CD4-positive, alpha-beta T cell treated with Interferon alpha-2 for 1 hour (primary cell): ENCODE measurements at regions not wholly inside any gene's neighbourhood (a gene's known extent, or its start where the extent isn't known, plus 50 kb on each side); places are given as distances from the start of the nearest gene placed in this dataset.
"Not testable (repeated sequence)": the region's sequence is repeated elsewhere in the genome, so short reads cannot be mapped to it uniquely, and the experiment has no call there.

ENCODE experiments used
- DNase-seq, 2 donors: peaks; one replicate each; pipeline ENCODE4 v3.0.0-alpha.2; 2020 to 2022

DNA sequence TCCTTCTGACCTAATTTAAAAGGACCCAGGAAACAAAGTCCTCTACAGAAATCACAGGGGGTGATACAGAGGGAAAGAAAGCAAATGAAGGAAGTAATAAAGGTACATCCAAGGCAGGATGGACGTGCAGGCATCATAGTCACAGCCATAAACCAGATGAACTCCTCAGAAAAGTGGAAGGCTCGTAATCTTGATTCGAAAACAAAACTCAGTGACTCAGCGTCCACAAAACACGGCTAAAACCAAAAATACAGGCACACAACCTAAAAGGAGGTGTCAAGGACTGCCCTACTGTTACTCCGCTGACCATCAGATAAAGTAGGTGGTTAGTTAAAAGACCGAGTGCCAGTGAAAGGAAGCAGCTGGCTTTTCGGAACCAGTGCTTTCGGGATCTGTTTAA lies 81.5 kb downstream of the TRIM69 start:
- not testable (repeated sequence) for DNase-seq

DNA sequence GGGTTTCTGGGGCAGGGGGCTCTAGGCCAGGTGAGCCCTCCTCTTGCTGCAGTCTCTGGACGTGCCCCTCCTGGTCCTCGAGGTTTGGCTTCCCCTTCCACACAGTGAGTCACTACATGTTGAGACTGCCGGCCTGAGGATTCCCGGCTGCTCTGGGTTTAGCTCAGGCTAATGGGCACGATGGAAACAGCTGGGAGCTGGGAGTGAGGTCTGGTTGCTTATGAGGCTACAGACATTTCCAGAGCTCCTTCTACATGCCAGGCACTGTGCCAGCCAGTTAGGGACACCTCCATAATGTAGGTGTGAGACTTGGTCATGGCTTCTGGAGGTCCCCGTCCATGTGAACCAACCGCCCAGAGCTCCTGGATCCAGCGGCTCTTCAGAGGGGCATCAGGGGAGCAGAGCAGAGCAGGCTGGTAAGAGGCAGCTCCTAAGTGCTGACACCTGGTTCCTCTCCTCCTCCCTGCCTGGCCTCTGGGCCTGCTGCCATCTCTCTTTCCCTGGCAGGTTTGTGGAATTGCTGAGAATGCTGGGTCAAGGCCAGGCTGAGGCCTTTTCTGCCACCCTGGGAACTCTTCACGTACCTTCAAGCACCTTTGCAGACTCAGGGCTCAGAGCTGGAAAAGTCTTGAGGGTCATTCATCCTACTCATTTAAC lies 83.1 kb downstream of the TRIM69 start:
- not testable (repeated sequence) for DNase-seq

DNA sequence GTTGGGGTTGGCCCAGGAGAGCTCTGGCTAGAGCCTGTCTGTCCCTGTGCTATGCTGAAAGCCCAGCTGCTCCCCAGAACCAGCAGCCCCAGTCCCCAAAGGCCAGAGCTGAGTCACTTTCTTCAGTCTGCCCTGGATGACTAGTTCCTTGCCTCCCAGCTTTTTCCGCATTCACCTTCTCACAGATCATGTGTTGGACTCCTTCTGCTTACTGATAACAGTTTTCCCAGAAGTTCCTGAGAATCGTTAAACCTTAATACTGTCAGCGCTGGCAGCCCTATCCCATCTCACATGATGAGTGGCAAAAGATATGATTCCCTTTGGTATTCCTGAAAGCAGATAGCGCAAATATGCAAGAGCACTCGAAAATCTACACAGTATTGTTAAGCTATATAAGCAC lies 84.2 kb downstream of the TRIM69 start:
- not testable (repeated sequence) for DNase-seq

DNA sequence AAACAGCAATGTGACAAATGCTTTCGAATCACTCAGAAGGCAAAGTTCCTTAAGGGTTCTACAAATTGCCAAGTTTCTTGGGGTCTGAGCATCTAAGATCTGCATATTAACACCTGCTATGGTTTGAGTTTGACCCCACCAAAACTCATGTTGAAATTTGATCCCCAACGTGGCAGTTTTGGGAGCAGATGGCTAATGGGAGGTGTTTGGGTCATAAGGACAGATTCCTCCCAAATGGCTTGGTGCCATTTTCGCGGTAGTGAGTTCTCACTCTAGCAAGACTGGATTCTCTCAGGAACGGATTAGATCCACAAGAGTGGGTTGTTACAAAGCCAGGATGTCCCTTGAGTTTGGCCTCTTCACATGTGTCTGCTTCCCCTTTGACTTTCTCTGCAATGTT lies 84.6 kb downstream of the TRIM69 start:
- not testable (repeated sequence) for DNase-seq

DNA sequence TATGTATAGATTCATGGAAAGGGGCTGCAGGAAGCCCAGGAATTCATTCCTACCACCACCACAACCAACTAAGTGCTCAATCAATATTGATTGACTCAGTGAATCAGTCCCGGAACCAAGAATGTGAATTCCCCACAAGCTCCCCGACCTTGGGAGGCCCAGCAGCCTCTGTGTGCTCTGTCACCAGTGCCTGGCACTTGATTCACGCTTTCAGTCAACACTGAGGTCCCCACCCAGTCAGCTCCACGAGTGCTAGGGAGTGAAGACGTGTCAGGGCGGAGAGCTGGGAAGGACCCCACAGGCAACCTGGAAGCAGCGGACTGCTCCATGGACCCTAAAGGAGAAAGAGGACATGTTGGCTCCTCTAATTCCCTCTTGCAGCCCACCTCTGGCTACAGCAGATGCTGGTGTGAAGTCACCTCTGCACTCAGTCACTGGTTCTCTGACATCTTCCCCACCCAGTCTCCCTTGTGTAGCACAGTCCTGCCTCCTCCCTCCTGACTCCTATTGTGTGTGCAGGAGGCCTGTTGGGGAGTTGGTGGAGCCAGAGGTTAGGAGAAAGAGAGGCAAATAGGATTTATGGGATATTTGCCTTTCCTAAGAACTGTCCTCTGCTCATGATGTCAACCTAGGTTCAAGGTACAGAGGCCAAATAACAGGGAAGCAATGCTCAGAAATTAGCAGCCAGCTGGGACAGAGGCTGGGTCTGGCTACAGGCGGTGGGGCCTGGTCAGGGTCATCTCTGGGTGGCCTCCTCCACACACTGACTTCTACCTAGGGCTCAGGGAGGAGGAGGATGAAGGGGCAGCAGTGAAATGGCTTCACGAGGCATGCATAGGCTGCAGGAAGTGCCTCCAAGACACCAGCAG lies 88.2 kb downstream of the TRIM69 start:
- DNase-seq, result not testable (repeated sequence)

DNA sequence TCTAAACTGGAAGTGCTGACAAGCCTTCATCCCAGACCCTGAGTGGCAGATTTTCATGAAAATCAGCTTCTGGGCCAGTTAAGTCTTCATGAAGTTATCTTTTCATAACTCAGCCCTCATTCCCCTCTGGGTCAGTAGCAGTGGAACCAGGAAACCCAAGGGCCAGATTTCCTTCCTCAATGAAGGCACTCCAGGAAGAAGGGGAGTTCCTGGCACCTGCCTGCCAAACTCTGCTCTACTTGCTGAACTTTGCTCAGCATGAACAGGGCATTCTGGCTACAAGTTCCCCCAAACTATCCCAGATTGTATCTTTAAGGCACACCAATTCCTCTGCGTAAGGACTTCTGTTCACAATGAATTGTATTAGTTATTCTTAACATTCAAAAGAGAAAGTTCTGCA lies 90.3 kb downstream of the TRIM69 start:
- DNase-seq, result not testable (repeated sequence)

DNA sequence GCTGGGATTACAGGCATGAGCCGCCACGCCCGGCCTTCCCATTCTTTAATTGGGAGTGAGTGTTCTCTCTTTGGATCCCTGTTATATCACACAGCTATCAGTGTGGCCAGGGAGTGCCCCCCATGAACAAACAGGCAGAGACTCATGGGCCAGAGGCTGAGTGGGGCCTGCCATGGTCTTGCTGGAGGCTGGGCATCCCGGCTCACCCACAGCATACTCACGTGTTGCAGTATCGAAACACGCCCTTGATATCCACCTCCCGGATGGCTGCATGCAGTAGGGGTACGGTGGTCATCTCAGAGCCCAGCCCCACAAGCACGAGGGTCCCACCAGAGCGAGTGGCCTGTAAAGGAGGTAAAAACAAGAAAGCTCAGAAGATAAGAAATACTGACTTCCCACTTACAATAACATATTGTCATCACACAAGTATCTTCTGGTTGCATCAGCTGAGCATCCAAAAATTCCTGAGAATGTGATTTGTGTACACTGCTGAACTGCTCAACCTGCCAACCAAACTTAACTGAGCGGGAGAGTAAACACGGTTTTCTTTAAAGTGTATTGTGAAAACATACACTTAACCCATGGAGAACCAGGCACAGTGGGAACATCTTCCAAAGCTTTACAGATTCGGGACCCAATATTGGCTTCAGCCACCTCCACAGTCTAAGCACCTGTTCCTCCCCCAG lies 92.0 kb downstream of the TRIM69 start:
- not testable (repeated sequence) for DNase-seq

DNA sequence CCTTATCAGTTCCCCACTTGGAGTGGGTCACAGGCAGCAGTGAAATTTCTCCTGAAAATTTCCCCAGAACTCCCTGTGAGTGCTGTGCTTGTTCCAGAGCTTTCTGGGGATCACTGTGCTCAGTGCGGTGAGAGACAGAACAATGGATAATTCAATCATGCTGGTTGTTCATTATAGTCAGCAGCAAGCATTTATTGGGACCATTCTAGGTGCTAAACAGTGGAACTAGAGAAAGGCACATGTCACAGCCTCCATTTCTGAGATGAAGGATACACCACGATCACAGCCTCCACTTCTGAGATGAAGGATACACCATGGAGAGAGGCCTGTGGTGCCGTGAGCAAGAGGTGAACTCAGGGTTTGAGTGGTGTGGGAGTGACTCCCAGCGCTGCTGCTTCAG lies 92.8 kb downstream of the TRIM69 start:
- not testable (repeated sequence) for DNase-seq

DNA sequence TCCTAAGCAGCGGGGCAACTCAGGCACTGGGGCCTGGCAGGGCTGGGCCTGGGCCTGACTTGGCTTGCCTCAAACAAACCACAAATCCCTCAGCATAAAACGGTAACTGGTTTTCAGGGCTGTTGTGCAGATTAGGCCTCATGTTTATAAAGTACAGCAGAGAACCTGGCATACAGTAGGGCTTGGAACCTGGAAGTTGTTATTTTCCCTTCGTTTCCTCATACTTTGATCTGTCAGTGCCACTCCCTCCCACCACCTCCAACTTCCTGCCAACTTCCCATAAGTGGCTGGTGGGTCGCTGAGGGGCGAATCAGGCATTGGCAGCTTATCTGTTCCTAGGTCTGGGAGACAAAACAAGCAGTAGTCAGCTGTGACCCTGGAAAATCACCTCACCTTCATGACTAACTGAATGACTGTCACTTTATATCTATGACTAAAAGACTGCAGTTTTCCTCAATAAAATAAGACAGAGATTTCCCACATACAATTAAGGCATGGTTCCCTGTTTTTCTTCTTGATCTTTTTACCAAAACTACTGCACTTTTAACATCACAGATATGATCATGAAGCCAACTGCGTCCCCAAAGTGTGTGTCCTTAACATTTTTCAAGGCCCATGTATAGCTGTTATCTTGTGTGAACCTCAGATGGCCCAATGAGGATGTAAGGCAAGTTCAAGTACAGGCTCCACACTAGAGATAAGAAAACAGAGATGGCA lies 94.5 kb downstream of the TRIM69 start:
- DNase-seq, result not testable (repeated sequence)

DNA sequence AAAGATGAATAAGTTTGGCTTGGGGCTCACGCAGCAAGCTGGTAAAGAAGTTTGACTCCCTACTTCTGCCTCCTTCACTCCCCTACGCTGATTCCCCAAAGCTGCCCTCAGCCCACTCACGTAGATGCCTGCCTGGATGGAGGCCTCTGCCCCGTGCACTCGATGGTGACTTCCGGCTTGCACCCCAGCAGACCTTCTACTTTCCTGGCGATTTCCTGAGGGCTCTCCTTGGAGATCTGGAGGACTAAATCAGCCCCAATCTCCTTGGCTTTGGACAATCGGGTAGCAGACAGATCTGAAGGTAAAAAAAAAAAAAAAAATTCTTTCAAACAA lies 95.0 kb downstream of the TRIM69 start:
- not testable (repeated sequence) for DNase-seq

DNA sequence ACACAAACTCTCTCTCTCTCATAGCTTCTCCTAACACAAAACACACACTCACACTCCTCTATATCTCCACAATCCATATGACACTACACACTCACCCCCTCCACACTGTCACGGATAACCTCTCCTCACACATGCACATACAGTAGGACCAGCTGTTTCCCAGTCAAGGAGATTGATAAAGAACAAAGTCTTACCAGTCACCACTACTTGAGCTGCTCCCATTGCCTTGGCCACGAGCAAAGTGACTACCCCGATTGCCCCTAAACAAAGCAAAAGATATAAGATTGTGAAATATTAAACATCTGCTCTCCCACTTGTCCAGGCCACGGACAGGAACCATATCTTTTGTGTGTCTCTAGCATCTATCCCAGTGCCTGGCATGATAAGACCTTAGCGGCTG lies 95.8 kb downstream of the TRIM69 start:
- DNase-seq, result not testable (repeated sequence)

DNA sequence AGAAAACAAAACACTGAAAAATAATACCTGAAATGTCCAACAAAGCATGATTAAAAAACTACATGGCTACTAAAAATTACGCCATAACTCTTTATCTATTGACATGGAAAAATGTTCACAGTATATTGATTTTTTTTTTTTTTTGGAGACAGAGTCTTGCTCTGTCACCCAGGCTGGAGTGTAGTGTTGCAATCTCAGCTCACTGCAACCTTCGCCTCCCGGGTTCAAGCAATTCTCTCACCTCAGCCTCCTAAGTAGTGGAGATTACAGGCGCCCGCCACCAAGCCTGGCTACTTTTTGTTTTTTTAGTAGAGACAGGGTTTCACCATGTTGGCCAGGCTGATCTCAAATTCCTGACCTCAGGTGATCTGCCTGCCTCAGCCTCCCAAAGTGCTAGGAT lies 96.8 kb downstream of the TRIM69 start:
- DNase-seq, result not testable (repeated sequence)

DNA sequence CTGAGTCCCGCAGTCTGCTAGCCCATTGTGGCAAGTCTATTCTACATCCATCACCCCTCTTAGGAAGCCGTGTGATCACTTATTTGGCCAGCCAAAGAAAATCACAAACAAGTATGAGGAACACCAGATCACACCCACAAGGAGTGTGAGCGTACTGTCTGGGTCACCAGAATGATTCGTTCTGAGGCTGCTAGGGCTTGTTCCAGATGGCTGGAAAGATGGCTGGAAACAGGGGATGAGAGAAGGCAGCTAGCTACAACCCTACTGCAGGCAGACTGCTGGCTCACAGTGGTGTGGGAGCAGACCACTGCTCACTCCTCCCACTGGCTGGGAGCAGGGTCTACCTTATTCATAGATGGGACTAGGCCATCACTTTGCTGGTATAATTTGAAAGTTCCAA lies 97.4 kb downstream of the TRIM69 start:
- DNase-seq, result not testable (repeated sequence)

DNA sequence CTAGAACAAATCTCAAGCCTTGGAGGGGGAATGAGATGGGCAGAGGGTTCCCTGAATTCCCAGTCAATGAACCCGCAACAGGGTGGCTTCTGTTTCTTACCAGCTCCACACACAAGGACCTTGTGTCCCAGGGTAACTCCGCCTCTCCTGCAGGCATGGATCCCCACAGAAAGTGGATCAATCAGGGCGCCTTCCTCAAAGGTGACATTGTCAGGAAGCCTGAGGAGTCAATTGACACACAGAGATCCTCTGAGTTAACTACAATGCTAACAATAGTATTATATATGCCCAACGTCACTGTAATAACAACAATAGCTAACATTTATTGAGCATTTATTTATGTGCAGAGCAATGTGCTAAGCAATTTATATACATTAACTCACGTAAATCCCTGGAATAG lies 98.8 kb downstream of the TRIM69 start:
- not testable (repeated sequence) for DNase-seq

DNA sequence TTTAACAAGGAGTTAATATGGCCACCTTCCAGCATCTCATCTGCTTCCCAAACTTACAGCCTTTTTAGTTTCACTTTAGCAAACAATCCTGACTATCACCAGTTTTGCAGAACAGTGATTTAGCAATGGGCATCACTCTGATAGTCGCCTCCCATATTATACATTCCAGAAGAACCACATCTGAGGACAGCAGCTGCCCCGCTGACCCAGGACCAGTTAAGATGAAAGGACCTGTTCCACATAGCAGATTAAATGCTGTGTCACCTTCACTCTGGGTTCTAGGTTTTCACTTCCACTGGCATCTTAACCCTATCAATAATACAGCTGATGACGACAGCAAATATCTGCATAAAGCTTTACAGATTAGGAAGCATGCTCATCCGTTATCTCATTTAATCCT lies 99.8 kb downstream of the TRIM69 start:
- no peak for DNase-seq

DNA sequence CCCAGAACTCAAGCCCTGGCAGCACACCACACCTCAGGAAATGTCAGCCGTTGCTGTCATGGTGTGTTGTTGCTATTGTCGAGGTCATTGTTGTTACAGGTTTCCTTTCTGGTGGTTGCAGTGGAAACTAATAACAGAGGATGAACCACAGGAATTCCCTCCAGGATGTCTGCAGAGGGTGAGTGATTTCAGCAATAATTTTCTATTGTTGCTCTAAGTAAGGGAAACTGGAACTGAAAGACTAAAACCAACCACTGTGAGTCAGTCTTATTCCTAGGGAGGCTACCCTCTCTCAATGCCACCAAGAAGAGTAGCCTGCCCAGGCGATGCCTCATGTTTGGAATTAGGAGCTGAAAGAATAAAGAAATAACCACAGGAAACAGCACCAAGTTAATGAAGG lies 102.6 kb downstream of the TRIM69 start:
- DNase-seq, result not testable (repeated sequence)

DNA sequence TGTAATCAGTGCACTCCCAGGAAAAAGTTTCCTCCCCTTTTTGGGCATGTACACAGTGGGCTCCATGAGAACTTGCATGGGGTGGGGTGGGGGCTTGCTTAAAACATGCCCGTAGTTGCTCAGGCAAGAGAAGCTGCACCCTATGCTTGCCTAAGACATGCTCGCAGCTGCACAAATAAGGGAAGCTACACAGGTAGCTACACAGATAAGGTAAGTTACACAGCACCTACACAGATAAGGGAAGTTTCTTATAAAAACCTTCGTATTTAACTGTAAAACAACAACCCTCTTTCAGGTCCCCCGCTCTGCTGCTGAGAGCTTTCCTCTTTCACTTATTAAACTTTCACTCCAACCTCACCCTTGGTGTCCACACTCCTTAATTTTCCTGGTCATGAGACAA lies 105.4 kb downstream of the TRIM69 start:
- not testable (repeated sequence) for DNase-seq

DNA sequence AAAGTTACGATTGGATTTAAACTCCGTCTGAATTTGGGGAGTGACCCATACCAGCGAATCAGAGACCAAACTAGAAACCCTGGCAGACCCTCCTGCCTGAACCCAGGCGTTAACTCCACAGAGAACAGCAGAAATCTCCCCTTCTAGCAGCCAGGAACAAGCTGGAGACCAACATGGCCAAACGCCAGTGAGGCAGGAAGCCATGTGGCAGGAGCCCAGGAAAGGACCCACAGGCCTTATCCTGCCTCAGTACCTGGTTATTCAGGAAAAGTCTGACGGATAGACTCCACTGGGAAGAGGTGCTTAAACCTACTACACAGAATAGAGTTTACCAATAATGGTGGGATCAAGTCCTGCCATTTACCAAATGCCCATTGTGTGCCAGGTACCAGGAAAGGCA lies 106.6 kb downstream of the TRIM69 start:
- not testable (repeated sequence) for DNase-seq

DNA sequence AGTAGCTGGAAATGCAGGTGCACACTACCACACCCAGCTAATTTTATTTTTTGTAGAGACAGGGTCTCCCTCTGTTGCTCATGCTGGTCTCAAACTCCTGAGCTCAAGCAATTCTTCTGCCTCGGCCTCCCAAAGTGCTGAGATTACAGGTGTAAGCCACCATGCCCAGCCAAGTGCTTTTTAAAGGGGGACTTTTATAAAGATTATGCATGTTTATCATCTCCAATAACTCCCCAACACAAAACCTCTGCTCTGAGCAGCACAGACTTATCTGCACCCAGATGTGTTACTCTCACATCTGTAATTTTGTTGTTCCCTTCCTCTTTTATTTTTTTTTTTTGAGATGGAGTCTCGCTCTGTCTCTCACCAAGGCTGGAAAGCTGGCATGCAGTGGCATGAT lies 108.6 kb downstream of the TRIM69 start:
- DNase-seq, result not testable (repeated sequence)

DNA sequence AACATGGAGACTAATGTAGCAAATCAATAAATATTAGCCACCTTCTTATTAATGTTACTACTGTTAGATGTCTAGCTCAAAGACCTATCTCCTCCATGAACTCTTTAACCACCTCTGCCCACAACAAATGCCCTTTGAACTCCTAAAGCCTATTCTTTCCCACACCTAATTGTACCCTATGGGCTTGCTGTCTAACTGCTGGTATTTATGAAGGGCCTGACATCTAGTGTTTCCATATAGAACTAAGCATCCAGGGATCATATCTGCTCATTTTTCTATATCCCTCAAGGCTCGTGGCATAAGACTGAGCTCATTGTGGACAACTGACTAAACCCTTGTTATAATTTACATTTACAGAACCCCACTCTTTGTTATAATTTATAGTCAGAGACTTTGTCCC lies 109.8 kb downstream of the TRIM69 start:
- not testable (repeated sequence) for DNase-seq

DNA sequence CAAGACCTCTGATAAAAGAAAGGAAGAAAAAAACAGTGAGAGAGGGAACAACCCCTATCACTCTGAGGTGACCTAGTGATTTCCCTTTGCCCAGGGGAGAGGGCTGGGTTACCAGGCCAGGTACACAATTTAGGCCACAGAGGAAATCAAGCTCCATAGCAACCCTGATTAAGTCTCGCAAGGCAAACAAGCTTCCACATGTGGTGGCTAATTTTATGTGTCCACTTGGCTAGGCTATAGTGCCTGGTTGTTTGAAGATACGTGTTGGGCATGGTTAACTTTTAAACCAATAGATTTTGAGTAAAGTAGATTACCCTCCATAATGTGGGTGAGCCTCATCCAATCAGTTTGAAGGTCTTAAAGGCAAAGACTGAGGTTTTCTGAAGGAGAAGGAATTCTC lies 108.9 kb upstream of the TERB2 start:
- DNase-seq, result not testable (repeated sequence)

DNA sequence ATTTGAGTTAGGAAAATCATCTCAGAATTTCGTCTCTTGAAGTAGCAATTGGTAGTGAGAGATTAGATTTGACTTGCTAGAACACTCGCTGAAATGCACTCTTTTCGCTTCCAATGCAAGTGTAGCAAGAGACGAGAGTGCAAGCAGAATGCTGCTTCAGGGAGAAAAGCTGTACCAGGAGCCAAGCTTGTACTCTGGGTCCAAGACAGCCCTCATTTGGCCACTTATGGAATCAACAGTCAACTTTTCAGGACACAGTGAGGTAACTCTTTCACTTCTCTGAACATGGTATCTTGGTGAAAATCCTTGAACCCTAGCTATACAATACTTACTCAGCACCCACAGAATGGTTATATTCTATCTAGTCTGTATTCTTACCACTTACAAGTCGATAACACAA lies 107.6 kb upstream of the TERB2 start:
- not testable (repeated sequence) for DNase-seq
